OCI-M2 (cell line): ENCODE measurements at regions not wholly inside any gene's neighbourhood (a gene's known extent, or its start where the extent isn't known, plus 50 kb on each side); places are given as distances from the start of the nearest gene placed in this dataset.

Source experiments
- DNase-seq: peaks from one replicate; lab custom pipeline; 2025; ENCODE audit not compliant: unreplicated experiment; lab: John Stamatoyannopoulos, UW

DNA sequence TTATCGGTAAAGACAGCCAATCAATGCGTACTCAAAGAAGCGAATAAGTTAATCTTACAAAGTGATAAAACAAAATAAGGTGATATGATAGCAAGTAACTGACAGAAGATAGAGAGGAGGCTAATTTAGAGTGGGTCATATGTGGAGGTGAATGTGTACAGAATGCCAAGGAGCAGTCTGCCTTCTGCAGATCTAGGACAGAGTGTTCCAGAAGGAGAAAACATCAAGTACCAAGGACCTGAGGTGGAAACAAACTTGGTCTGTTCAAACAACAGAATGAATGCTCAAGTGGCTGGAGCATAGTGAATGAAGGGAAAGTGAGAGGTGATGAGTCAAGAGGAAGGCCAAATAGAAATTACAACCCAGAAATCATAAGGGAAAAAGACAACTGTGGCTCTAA, 170.3 kb upstream of the BMP4 start:
- DNase-seq: no peak

DNA sequence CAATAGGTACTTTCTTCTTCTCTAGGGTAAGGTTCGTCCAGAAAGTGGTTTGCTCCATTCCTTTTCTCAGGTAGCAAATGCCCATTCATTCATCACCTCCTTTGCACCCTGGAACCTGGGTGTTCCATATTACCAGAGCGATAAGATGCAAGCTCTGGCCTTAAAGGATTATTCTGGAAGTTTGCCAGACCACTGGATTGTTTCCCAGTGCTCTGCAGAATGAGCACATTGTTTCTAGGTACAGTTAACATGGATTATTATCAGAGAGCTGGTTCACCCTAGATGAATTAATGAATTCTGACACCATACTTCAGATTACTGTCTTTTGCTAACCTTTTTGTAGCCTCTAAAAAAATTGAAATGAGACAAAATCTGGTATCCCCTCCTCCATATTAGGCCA, 170.9 kb upstream of the BMP4 start:
- no peak for DNase-seq

DNA sequence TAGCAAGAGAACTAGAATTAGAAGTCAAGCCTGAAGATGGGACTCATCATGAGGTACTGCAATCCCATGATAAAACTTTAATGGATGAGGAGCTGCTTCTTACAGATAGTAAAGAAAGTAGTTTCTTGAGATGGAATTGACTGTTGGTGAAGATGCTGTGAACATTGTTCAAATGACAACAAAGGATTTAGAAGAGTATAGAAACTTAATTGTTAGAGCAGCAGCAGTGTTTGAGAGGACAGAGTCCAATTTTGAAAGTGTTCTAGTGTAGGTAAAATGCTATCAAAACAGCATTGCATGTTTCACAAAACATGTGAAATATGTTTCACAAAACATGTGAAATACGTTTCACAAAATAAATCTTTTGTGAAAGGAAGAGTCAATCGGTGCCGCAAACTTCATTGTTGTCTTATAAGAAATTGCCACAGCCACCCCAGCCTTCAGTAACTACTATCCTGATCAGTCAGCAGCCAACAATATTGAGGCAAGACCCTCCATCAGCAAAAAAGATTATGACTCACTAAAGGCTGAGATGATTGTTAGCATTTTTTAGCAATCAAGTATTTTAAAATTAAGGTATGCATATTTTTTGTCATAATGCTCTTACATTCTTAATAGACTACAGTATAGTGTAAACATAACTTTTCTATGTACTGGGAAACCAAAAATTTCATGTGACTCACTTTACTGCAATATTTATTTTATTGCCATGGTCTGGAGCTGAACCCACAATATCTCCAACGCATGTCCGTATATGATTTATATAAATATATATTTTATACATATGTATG, 173.4 kb upstream of the BMP4 start:
- DNase-seq: no peak

- DNase-seq: no peak
Observed at GRCh38 chr14:54132496-54132895, 175.9 kb upstream of the BMP4 start.

GRCh38 chr14:54133896-54134295, 177.3 kb upstream of the BMP4 start:
- peak; percentile 52 for DNase-seq

- DNase-seq: no peak
Observed at GRCh38 chr14:54135804-54136280, 179.2 kb upstream of the BMP4 start.

DNA sequence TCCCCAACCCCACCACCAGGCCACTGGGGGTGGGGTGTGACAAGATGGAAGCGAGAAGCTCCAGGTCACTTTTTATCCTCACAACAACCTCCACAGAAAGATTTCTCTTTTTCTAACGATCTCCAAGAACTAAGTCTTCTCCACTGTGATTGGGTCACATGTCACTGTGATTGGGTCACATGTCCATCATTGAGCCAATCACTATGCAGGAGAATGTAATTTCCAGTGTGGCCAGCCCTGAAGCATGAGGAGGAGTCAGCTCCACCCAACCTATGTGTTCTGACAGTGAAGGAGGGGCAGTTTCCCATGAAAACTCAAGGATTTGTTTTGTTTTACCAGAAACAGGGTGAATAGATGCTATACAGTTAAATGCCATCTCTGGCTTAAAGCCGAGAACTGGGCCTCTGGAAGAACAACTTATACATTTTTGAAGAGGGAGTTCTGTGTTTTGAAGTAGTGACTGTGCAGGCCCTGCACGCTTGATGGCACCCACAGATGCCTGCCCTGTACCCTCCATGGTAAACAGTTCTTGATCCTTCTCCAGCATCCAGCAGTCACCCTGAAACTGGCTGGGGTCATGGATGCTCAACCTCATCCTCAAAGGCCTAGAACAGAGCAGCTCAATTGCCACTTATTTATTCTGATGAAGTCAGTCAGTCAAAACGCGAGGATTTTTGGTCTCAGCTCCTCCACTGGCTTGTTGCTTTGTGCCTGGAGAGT, 180.4 kb upstream of the BMP4 start:
- DNase-seq: no peak

- DNase-seq: no peak
Observed at GRCh38 chr14:54137614-54137961, 181.0 kb upstream of the BMP4 start.

- no peak for DNase-seq
Observed at GRCh38 chr14:54138024-54138353, 181.4 kb upstream of the BMP4 start.

DNA sequence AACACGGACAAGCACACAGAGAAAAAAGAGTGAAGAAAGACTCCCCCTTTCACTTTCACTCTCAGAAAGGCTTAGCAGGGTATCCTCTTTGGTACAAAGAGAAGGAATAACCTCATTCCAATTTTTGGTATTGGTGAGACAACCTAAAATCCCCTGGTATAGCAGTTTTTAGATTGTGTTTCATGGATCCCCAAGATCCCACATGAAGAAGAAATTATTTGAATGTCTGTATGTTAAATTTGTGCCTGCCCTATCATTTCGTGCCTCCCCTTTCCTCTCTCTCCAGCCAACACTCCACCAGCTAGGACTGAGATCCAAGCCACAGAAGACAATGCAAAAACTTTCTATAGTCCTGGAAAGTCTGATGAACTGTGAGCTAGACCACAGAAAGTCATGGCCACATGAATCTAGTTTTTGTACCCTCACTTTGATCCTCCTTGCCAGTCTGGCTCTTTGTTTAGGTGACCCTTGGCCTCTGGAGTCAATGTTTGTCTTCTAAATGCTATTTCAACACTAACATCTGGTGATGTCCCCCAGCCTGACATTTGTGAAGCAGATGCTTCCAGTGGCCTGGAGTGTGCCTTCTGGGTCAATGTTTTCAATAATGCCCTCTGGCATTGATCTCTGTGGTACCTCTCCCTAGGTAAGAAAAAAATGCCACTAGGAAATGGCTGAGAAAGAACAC, 181.9 kb upstream of the BMP4 start:
- DNase-seq: no peak

DNA sequence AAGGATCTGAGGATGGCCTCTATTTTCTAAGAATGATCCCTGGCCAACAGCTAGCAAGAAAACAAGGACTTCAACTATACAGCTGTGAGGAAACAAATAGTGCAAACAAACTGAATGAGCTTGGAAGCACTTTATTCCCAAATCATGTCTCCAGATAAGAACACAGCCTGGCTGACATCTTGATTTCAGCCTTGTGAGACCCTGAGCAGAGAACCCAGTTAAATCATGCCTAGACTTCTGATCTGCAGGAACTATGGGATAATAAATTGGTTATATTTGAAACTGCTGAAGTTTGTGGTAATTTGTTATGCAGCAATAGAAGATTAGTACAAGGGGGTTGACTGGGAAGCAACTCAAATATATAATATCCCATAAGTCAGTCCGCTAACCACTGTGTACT, 183.9 kb upstream of the BMP4 start:
- DNase-seq: no peak

- DNase-seq: no peak
Observed at GRCh38 chr14:54146601-54147000, 190.0 kb upstream of the BMP4 start.

GRCh38 chr14:54147282-54147681, 190.7 kb upstream of the BMP4 start:
- no peak for DNase-seq

DNA sequence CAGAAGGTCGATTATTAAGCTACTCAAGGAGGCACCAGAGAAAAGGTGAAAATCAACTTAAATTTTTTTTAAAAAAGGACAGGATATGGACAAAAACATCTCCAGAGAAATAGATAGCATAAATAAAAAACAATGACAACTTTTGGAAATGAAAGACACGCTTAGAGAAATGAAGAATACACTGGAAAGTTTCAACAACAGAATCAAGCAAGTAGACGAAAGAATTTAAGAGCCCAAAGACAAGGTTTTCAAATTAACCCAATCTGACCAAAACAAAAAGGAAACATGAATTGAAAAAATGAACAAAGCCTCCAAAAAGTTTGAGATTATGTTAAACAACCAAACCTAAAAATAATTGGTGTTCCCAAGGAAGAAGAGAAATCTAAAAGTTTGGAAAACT, 191.1 kb upstream of the BMP4 start:
- DNase-seq: no peak

DNA sequence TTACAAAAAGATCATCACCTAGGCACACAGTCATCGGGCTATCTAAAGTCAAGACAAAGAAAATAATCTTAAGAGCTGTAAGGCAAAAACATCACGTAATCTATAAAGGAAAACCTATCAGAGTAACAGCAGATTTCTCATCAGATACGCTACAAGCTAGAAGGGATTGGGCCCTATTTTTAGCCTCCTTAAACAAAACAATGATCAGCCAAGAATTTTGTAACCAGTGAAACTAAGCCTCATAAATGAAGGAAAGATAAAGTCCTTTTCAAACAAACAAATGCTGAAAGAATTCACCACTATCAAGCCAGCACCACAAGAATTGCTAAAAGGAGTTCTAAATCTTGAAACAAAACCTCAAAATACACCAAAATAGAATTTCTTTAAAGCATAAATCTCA, 191.6 kb upstream of the BMP4 start:
- DNase-seq: no peak

GRCh38 chr14:54152351-54152750, 195.7 kb upstream of the BMP4 start:
- no peak for DNase-seq

DNA sequence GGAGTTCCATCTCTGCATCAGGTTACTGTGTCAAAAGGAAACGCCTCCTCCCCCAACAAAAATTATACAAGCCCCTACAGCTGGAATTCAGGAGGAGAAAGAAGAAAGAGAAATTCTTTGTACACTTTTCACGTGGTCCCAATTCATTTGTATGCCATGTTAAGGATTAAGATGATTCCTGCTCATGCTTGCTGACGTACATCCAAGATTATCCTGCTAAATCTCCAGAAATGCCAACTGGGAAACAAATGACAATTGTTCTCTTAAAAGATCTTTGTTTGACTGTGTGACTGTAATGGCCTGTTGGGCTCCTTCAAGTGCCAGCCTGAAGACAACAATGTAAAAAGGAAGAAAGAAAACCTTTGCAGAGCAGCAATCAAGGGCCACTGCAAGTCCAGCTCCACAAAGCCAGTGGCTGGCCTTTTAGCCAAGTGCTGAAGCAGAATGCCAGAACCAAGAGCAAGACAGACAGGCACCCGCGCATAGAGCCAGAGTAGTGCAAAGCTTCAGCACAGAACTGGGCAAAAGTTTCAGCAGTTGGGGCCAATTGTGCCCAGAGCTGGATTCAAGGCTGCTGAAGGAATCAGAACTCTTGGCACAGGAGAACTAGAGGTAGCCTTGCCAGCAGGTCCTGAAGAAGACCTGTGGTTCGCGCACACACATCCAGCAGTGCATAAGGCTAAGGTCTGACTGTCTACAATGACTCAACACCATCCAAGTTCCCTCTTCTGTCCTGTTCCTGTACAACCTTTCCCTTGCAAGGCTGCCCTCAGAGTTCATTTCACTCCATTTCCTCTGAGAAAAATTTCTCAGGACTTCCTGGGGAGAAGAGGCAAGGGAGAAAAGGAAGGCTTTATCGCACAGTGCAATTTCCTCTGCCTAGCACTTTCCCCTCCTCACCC, 209.7 kb upstream of the BMP4 start:
- DNase-seq: no peak

GRCh38 chr14:54168489-54168888, 211.9 kb upstream of the BMP4 start:
- no peak for DNase-seq

DNA sequence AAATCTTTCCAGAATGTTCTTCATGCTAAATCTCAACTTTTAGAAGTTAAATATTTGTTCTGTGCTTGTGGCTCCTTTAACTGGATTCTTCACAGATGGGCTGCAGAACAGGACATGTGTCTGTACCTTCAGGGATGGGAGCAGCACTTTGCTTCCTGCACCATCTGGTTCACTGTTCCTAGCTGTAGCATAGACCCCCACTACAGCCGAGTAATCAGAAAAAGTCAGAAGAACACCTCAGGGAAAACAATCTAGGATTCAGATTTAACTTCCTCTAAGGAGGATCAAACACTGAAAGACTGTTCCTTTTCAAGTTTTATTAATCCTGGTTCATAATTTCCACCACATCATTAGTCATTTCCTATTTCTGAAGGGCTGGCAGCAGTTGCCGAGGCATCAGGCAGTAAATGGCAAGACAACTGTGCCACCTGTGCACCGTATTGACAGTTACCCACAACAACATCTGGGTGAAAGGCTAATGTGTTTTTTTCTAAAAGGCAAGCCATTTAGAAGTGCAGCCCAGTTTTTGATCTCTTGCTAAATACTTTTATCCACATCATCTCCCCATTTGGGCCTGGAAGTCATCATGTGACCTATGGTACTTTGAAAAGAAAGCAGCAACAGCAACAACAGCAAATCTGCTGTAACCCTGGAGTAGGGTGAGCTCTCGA, 212.8 kb upstream of the BMP4 start:
- DNase-seq: no peak

- DNase-seq: no peak
Observed at GRCh38 chr14:54170301-54170700, 213.7 kb upstream of the BMP4 start.

DNA sequence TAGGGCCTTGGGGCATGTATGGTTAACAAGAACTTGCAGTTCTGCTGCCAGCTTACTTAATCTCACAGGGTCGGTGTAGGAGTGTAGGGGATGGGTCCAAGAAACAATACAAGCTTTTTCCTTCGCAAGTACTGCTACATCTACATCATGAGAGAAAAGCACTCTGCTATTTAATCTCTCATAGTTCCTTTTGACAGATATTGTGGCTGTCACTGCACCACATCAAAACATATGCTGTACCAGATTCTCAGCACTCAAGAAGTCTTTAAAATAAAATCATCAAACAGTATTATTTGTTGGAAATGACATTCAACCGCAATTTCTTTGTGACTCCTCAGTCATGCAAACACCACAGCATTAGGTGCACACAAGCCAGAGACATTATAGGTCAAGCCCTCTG, 215.5 kb upstream of the BMP4 start:
- DNase-seq: no peak
